NCI-H1417 treated with DMSO at 0.1 percent for 48 hours (cell line): ENCODE measurements at regions not wholly inside any gene's neighbourhood (a gene's known extent, or its start where the extent isn't known, plus 50 kb on each side); places are given as distances from the start of the nearest gene placed in this dataset.
"Not testable (repeated sequence)": the region's sequence is repeated elsewhere in the genome, so short reads cannot be mapped to it uniquely, and the experiment has no call there.

Experiments used
- DNase-seq: peaks from one replicate; lab custom pipeline; 2025; lab: John Stamatoyannopoulos, UW

GRCh38 chr6:56803594-56803993 is 151.3 kb upstream of the BEND6 start:
- no peak for DNase-seq

- peak; percentile 53 for DNase-seq
Measured at GRCh38 chr6:56802584-56802983, 152.3 kb upstream of the BEND6 start.

- no peak for DNase-seq
Measured at GRCh38 chr6:56799989-56800388, 154.9 kb upstream of the BEND6 start.

- no peak for DNase-seq
Measured at GRCh38 chr6:56798163-56798562, 155.5 kb upstream of the DST start.

- no peak for DNase-seq
Measured at GRCh38 chr6:56796196-56796532, 153.5 kb upstream of the DST start.

- DNase-seq: no peak
Measured at GRCh38 chr6:56795466-56796195, 152.9 kb upstream of the DST start.

GRCh38 chr6:56794421-56794820 is 151.7 kb upstream of the DST start:
- DNase-seq: no peak

- no peak for DNase-seq
Measured at GRCh38 chr6:56793938-56794337, 151.2 kb upstream of the DST start.

GRCh38 chr6:56790414-56790813 is 147.7 kb upstream of the DST start:
- DNase-seq: no peak

GRCh38 chr6:56789879-56790278 is 147.2 kb upstream of the DST start:
- no peak for DNase-seq

GRCh38 chr6:56789342-56789741 is 146.7 kb upstream of the DST start:
- no peak for DNase-seq

GRCh38 chr6:56787209-56787608 is 144.5 kb upstream of the DST start:
- DNase-seq: no peak

GRCh38 chr6:56786256-56786655 is 143.6 kb upstream of the DST start:
- DNase-seq: no peak

- not testable (repeated sequence) for DNase-seq
Measured at GRCh38 chr6:56785536-56785935, 142.8 kb upstream of the DST start.

GRCh38 chr6:56780109-56780508 is 137.4 kb upstream of the DST start:
- not testable (repeated sequence) for DNase-seq

GRCh38 chr6:56778503-56778902 is 135.8 kb upstream of the DST start:
- DNase-seq: not testable (repeated sequence)

- no peak for DNase-seq
Measured at GRCh38 chr6:56775498-56776166, 132.9 kb upstream of the DST start.

- DNase-seq: no peak
Measured at GRCh38 chr6:56772737-56773184, 130.1 kb upstream of the DST start.

GRCh38 chr6:56771929-56772607 is 129.4 kb upstream of the DST start:
- DNase-seq: no peak

GRCh38 chr6:56771189-56771588 is 128.5 kb upstream of the DST start:
- DNase-seq: no peak

GRCh38 chr6:56770011-56770520 is 127.4 kb upstream of the DST start:
- DNase-seq: no peak

GRCh38 chr6:56767892-56768531 is 125.3 kb upstream of the DST start:
- DNase-seq: no peak
